Keratinocyte (primary cell): ENCODE measurements at regions not wholly inside any gene's neighbourhood (a gene's known extent, or its start where the extent isn't known, plus 50 kb on each side); places are given as distances from the start of the nearest gene placed in this dataset.

ENCODE experiments used
- DNase-seq: peaks from one replicate; pipeline ENCODE4 v3.0.0-alpha.2; 2011; ENCODE audit warnings: low read depth, missing footprints, low spot score
- FAIRE-seq: peaks from 2 replicates; lab custom pipeline; 2011; peaks lifted over from hg19 to GRCh38; lab: Jason Lieb, UNC
- H2AFZ ChIP-seq: 2 replicates; pipeline ENCODE4 v1.6.0; 2012; ENCODE audit warnings: low read length, control low read depth, inconsistent platforms; ENCODE audit not compliant: control insufficient read depth
- H3K27ac ChIP-seq: 2 replicates; pipeline ENCODE4 v1.5.1; 2011; ENCODE audit warnings: low read length; ENCODE audit not compliant: control insufficient read depth, insufficient read depth
- H3K27me3 ChIP-seq: 3 replicates; pipeline ENCODE4 v1.6.0; 2011; ENCODE audit warnings: low read length; ENCODE audit not compliant: control insufficient read depth, insufficient read depth; ENCODE audit errors: extremely low read depth
- H3K36me3 ChIP-seq, 2 experiments: 2 replicates in 1 of 2; 3 replicates in 1 of 2; pipeline ENCODE4 v1.5.1; 2011; ENCODE audit warnings: low read length in 2 of 2, mild to moderate bottlenecking in 1 of 2; ENCODE audit not compliant: control insufficient read depth in 2 of 2, insufficient read depth in 2 of 2; ENCODE audit errors: extremely low read depth in 1 of 2
- H3K4me1 ChIP-seq: 3 replicates; pipeline ENCODE4 v1.5.1; 2011; ENCODE audit warnings: low read length; ENCODE audit not compliant: control insufficient read depth, insufficient read depth; ENCODE audit errors: extremely low read depth
- H3K4me2 ChIP-seq: 3 replicates; pipeline ENCODE4 v1.6.0; 2011; ENCODE audit warnings: low read depth, low read length; ENCODE audit not compliant: control insufficient read depth, insufficient read depth; ENCODE audit errors: extremely low read depth
- H3K4me3 ChIP-seq, 3 experiments: fragments of 200-600 bp in 1 of 3; sonication (generic) in 1 of 3; 2 replicates in 2 of 3; 3 replicates in 1 of 3; pipeline ENCODE4 v1.5.1; 2011 to 2016; ENCODE audit warnings: low read length in 3 of 3, mild to moderate bottlenecking in 3 of 3, control low read depth in 2 of 3, inconsistent platforms in 1 of 3, low read depth in 1 of 3, mixed read lengths in 1 of 3, mixed run types in 1 of 3, moderate library complexity in 1 of 3; ENCODE audit not compliant: control insufficient read depth in 2 of 3, insufficient read depth in 2 of 3; ENCODE audit errors: extremely low read depth in 1 of 3
- H3K79me2 ChIP-seq: 2 replicates; pipeline ENCODE4 v1.6.0; 2012; ENCODE audit warnings: low read length; ENCODE audit not compliant: control insufficient read depth, insufficient read depth
- H3K9ac ChIP-seq: 3 replicates; pipeline ENCODE4 v1.6.0; 2011; ENCODE audit warnings: low read length; ENCODE audit not compliant: control insufficient read depth, insufficient read depth; ENCODE audit errors: extremely low read depth
- H3K9me1 ChIP-seq: 3 replicates; pipeline ENCODE4 v1.6.0; 2011; ENCODE audit warnings: low read length; ENCODE audit not compliant: control insufficient read depth, insufficient read depth; ENCODE audit errors: extremely low read depth
- H3K9me3 ChIP-seq: 2 replicates; pipeline ENCODE4 v1.5.1; 2012; ENCODE audit warnings: low read depth, low read length; ENCODE audit not compliant: control insufficient read depth
- H4K20me1 ChIP-seq: 3 replicates; pipeline ENCODE4 v1.6.0; 2011; ENCODE audit warnings: low read length; ENCODE audit not compliant: control insufficient read depth, insufficient read depth; ENCODE audit errors: extremely low read depth
- EZH2 ChIP-seq: IDR thresholded peaks from one replicate; pipeline ENCODE4 v1.6.1; 2012; ENCODE audit warnings: inconsistent platforms, mild to moderate bottlenecking, low read length, moderate library complexity
- dilution Hi-C: fragments of 300-500 bp; cut with MboI; formaldehyde crosslinking; loops from one replicate; pipeline ENCODE4 v1.7.0; 2020; ENCODE audit warnings: low sequenced_read_pairs; ENCODE audit not compliant: extremely low pct_ligation_motif_present
- TF ChIP-seq, protein P1 (sequence below), 3 experiments: IDR thresholded peaks in 1 of 3; conservative IDR thresholded peaks in 1 of 3; optimal IDR thresholded peaks in 1 of 3; 2 replicates in 2 of 3; 3 replicates in 1 of 3; pipeline versions ENCODE3 to v1.5.1; 2011; ENCODE audit warnings: low read length in 3 of 3, mild to moderate bottlenecking in 3 of 3, moderate library complexity in 2 of 3, control low read depth in 1 of 3, inconsistent platforms in 1 of 3; ENCODE audit not compliant: insufficient read depth in 2 of 3; ENCODE audit errors: extremely low read depth in 1 of 3

DNA sequence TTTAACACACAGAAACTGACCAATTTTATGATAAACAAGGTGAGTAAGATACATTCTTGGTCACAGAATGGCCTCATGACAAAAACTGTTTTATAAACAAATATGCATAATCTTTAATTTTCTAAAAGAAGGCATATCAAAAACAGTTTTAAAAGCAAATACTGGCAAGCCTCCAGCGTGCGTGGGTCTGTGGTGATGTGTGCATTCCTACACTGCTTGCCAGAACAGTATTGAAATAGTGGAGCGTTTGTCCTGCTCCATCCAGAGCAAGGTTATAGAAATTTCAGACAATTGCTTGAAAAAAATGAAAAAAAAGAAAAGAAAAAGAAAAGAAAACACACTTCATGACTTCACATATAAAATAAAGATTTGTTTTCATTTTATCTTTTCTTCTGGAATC, 140.9 kb downstream of the MZT1 start:
- Histone ChIP-seq H2AFZ (no peak overlapping the region), H3K4me3 (no peak overlapping the region), H3K27me3 (no peaks in the 10 kb centered on the region), H3K9me1 (no peaks in the 10 kb centered on the region), H3K79me2 (no peaks in the 10 kb centered on the region), H3K36me3 (no peaks in the 10 kb centered on the region), H3K4me1 (no peaks in the 10 kb centered on the region), H3K27ac (no peak overlapping the region), H3K4me2 (no peak overlapping the region), H3K9me3 (no peaks in the 10 kb centered on the region), H3K9ac (no peak overlapping the region), H4K20me1 (no peaks in the 10 kb centered on the region)
- FAIRE-seq (no peak), DNase-seq (no peak)
- TF ChIP-seq, protein P1, sequence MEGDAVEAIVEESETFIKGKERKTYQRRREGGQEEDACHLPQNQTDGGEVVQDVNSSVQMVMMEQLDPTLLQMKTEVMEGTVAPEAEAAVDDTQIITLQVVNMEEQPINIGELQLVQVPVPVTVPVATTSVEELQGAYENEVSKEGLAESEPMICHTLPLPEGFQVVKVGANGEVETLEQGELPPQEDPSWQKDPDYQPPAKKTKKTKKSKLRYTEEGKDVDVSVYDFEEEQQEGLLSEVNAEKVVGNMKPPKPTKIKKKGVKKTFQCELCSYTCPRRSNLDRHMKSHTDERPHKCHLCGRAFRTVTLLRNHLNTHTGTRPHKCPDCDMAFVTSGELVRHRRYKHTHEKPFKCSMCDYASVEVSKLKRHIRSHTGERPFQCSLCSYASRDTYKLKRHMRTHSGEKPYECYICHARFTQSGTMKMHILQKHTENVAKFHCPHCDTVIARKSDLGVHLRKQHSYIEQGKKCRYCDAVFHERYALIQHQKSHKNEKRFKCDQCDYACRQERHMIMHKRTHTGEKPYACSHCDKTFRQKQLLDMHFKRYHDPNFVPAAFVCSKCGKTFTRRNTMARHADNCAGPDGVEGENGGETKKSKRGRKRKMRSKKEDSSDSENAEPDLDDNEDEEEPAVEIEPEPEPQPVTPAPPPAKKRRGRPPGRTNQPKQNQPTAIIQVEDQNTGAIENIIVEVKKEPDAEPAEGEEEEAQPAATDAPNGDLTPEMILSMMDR (optimal IDR thresholded peaks at IDR 0.05 in 1 of 3, IDR thresholded peaks at IDR 0.05 in 1 of 3, conservative IDR thresholded peaks at IDR 0.05 in 1 of 3; ENCODE audit: extremely low read depth in 1 of 3, insufficient read depth in 2 of 3, low read length in 3 of 3): no peak
- TF ChIP-seq EZH2: no peak
- dilution Hi-C loops: no loop called here

DNA sequence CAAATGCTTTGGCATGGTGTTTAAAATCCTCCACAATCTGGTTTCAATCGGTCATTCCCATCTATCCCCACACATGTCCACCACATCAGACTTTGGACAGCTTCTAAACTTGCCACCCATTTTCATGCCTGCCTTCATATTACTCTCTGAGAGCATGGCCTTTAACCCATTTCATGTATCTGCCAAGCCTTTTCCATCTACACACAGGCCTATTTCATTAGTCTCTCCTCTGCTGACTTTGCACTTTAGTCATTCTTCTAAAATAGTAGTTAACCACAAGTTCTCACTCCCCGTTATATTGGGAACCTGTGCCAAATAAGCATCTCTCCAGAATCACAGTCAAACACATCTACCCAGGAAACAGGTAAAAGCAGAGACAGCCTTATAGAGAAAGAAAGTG, 142.2 kb downstream of the MZT1 start:
- H3K27ac ChIP-seq: no peak overlapping the region
- no peaks in the 10 kb centered on the region for H3K27me3 ChIP-seq
- H4K20me1 ChIP-seq: no peaks in the 10 kb centered on the region
- H3K4me3 ChIP-seq: no peak overlapping the region
- no peaks in the 10 kb centered on the region for H3K9me3 ChIP-seq
- H3K4me2 ChIP-seq: no peak overlapping the region
- TF ChIP-seq, protein P1 (optimal IDR thresholded peaks at IDR 0.05 in 1 of 3, IDR thresholded peaks at IDR 0.05 in 1 of 3, conservative IDR thresholded peaks at IDR 0.05 in 1 of 3; ENCODE audit: extremely low read depth in 1 of 3, insufficient read depth in 2 of 3, low read length in 3 of 3): no peak
- no peak for TF ChIP-seq EZH2
- FAIRE-seq (no peak), DNase-seq (no peak)
- H3K4me1 ChIP-seq: no peaks in the 10 kb centered on the region
- H3K9me1 ChIP-seq: no peaks in the 10 kb centered on the region
- H3K36me3 ChIP-seq: no peaks in the 10 kb centered on the region
- H3K79me2 ChIP-seq: no peaks in the 10 kb centered on the region
- no peak overlapping the region for H3K9ac ChIP-seq
- dilution Hi-C loops: no loop called here
- no peak overlapping the region for H2AFZ ChIP-seq
